Smooth muscle cell (in vitro differentiated cells): ENCODE measurements at regions not wholly inside any gene's neighbourhood (a gene's known extent, or its start where the extent isn't known, plus 50 kb on each side); places are given as distances from the start of the nearest gene placed in this dataset.

Experiments
- DNase-seq: peaks from one replicate; lab custom pipeline; 2025; ENCODE audit not compliant: unreplicated experiment; lab: John Stamatoyannopoulos, UW
- H2AFZ ChIP-seq: fragments of 200-600 bp; sonication (generic); 2 replicates; pipeline ENCODE4 v1.6.0; 2016; ENCODE audit warnings: antibody characterized with exemption, low read depth, mild to moderate bottlenecking
- H3F3A ChIP-seq: fragments of 200-600 bp; sonication (generic); 2 replicates; pipeline ENCODE4 v1.6.0; 2017; ENCODE audit warnings: antibody characterized with exemption, low read depth
- H3K27ac ChIP-seq: fragments of 200-600 bp; sonication (generic); 2 replicates; pipeline ENCODE4 v1.5.1; 2016; ENCODE audit warnings: low read depth, mild to moderate bottlenecking
- H3K27me3 ChIP-seq: fragments of 200-600 bp; sonication (generic); 2 replicates; pipeline ENCODE4 v1.6.1; 2016; ENCODE audit warnings: low read depth, mild to moderate bottlenecking
- H3K36me3 ChIP-seq: fragments of 200-600 bp; sonication (generic); 2 replicates; pipeline ENCODE4 v1.5.1; 2016; ENCODE audit warnings: low read depth
- H3K4me1 ChIP-seq: fragments of 200-600 bp; sonication (generic); 2 replicates; pipeline ENCODE4 v1.5.1; 2016; ENCODE audit warnings: low read depth
- H3K4me2 ChIP-seq: fragments of 200-600 bp; sonication (generic); 2 replicates; pipeline ENCODE4 v1.6.0; 2016; ENCODE audit warnings: mild to moderate bottlenecking
- H3K4me3 ChIP-seq: fragments of 200-600 bp; sonication (generic); 2 replicates; pipeline ENCODE4 v1.5.1; 2016; ENCODE audit warnings: mild to moderate bottlenecking
- H3K79me2 ChIP-seq: fragments of 200-600 bp; sonication (generic); 2 replicates; pipeline ENCODE4 v1.6.0; 2016; ENCODE audit warnings: low read depth, mild to moderate bottlenecking
- H3K9ac ChIP-seq: fragments of 200-600 bp; sonication (generic); 2 replicates; pipeline ENCODE4 v1.6.0; 2016; ENCODE audit warnings: low read depth
- H3K9me3 ChIP-seq: fragments of 200-600 bp; sonication (generic); replicated peaks from 2 replicates; pipeline ENCODE4 v1.5.1; 2016; ENCODE audit warnings: low read depth
- H4K20me1 ChIP-seq: fragments of 200-600 bp; sonication (generic); 2 replicates; pipeline ENCODE4 v1.6.0; 2016; ENCODE audit warnings: low read depth
- WGBS: methylation state at CpG from one replicate; pipeline ENCODE4 v1.1.7; 2016; ENCODE audit warnings: low lambda C conversion rate; 5-methylcytosine and 5-hydroxymethylcytosine counted together
- TF ChIP-seq, protein P1 (sequence below): fragments of 200-600 bp; sonication (generic); IDR thresholded peaks from 2 replicates; pipeline ENCODE4 v1.5.1; 2017; ENCODE audit warnings: borderline replicate concordance, mild to moderate bottlenecking, antibody characterized with exemption; ENCODE audit not compliant: insufficient read depth, poor library complexity, severe bottlenecking

DNA sequence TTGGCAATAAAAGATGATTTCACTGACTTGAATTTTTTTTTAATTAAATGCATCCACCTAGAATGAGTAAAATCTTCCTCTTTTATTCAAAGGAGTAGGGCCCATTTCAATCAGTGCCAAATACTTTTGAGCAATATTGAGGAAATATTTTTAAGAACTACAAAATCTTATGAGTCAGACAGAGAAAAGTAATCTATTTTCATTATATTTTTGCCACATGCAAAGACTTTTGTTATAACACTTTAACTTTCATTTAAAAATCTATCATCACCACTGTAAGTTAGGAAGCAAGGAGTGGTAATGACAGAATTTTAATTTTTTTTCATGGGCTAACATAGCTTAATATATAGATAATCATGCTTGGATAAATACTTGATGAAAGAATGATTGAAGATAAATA lies 345.2 kb upstream of the KITLG start:
- H3K27ac ChIP-seq = no peak overlapping the region
- peaks cover 4% of the 10 kb centered on the region for H3K4me1 ChIP-seq

DNA sequence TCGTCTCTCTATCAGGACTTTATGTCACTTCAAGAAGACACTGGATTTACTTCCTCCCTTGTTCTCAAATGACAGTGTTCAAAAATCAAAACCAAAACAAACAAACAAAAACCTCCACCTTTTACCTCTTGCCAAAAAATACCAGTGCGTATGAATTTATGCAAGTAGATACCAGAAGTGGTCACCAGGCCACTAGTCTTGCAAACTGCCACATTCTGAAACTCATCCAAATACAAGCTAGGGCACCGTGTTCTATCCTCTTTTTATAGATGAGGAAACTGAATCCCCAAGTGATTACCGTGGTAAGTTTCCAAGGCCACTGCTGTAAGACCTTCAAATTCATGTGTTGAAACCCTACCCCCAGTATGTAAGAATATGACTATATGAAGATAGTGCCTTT lies 343.9 kb upstream of the KITLG start:
- DNase-seq = no peak
- Histone ChIP-seq H3K36me3 (no peaks in the 10 kb centered on the region), H3F3A (no peaks in the 10 kb centered on the region), H2AFZ (no peak overlapping the region), H3K27ac (no peak overlapping the region), H3K4me3 (no peak overlapping the region), H3K9ac (no peak overlapping the region), H3K9me3 (no peaks in the 10 kb centered on the region), H3K4me1 (peaks cover 4% of the 10 kb centered on the region), H4K20me1 (no peaks in the 10 kb centered on the region), H3K27me3 (peaks cover 70% of the 10 kb centered on the region), H3K79me2 (no peaks in the 10 kb centered on the region), H3K4me2 (no peak overlapping the region)
- 93% methylated on average over 4 of the region's 4 CpGs for WGBS
- TF ChIP-seq, protein P1, sequence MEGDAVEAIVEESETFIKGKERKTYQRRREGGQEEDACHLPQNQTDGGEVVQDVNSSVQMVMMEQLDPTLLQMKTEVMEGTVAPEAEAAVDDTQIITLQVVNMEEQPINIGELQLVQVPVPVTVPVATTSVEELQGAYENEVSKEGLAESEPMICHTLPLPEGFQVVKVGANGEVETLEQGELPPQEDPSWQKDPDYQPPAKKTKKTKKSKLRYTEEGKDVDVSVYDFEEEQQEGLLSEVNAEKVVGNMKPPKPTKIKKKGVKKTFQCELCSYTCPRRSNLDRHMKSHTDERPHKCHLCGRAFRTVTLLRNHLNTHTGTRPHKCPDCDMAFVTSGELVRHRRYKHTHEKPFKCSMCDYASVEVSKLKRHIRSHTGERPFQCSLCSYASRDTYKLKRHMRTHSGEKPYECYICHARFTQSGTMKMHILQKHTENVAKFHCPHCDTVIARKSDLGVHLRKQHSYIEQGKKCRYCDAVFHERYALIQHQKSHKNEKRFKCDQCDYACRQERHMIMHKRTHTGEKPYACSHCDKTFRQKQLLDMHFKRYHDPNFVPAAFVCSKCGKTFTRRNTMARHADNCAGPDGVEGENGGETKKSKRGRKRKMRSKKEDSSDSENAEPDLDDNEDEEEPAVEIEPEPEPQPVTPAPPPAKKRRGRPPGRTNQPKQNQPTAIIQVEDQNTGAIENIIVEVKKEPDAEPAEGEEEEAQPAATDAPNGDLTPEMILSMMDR = no peak

More for the DNA sequence above, 345.2 kb upstream of the KITLG start:
- H3K27me3 ChIP-seq = peaks cover 75% of the 10 kb centered on the region
- H3K9ac ChIP-seq = no peak overlapping the region
- H3K4me2 ChIP-seq = no peak overlapping the region
- no peaks in the 10 kb centered on the region for H3K36me3 ChIP-seq
- DNase-seq = no peak
- H3K79me2 ChIP-seq = no peaks in the 10 kb centered on the region
- TF ChIP-seq, protein P1 = no peak
- no peak overlapping the region for H2AFZ ChIP-seq
- no peaks in the 10 kb centered on the region for H3F3A ChIP-seq
- H4K20me1 ChIP-seq = no peaks in the 10 kb centered on the region
- H3K9me3 ChIP-seq = no peaks in the 10 kb centered on the region
- no peak overlapping the region for H3K4me3 ChIP-seq

DNA sequence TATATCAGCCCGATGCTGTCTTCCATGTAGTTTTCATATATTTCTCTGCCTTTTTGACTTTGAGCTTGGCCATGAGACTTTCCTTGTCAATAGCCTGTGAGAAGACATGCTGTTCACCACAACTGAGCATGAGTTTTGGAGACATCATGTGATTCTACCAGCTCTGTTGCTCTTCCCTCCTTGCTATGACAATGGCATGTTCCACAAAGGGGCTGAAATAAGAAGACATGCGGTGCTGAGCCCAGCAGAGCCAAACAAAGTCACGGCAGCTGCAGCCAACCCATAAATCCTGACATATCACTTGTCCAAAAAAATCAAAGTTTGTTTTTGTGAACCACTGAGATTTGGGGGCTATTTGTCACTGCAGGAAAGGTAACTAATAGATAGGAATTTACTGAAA lies 343.4 kb upstream of the KITLG start:
- Histone ChIP-seq H3K27ac (no peak overlapping the region), H3K9ac (no peak overlapping the region), H3F3A (no peaks in the 10 kb centered on the region), H3K4me2 (no peak overlapping the region), H3K36me3 (no peaks in the 10 kb centered on the region), H3K79me2 (no peaks in the 10 kb centered on the region), H3K4me3 (no peak overlapping the region), H3K27me3 (peaks cover 65% of the 10 kb centered on the region), H3K4me1 (peaks cover 4% of the 10 kb centered on the region), H2AFZ (no peak overlapping the region), H3K9me3 (no peaks in the 10 kb centered on the region), H4K20me1 (no peaks in the 10 kb centered on the region)
- no peak for DNase-seq
- TF ChIP-seq, protein P1 = no peak
- WGBS = 94% methylated on average over 3 of the region's 3 CpGs

DNA sequence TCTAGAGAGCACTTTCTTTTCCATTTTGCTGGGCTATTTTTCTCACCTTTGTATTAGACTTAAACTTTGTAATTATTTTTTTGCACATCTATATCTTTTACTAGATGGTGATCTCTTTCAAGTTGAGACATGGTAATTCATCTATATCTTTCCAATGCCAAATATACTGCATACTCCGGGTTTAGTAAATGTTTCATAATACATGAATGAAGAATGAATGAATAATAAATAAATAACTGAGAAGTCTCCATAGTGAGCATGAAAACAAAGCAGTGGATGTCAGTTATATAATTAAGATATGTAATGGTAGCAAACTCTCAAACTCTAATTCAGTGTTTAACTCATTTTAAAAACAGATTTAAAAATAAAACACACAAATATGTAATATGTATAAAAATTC lies 342.5 kb upstream of the KITLG start:
- Histone ChIP-seq H3K4me1 (peaks cover 6% of the 10 kb centered on the region), H3K27me3 (peaks cover 56% of the 10 kb centered on the region), H3K9ac (no peak overlapping the region), H3K4me2 (no peak overlapping the region), H3K27ac (no peak overlapping the region), H3K9me3 (no peaks in the 10 kb centered on the region), H3K79me2 (no peaks in the 10 kb centered on the region), H3K4me3 (no peak overlapping the region), H4K20me1 (no peaks in the 10 kb centered on the region), H3F3A (no peaks in the 10 kb centered on the region), H3K36me3 (no peaks in the 10 kb centered on the region), H2AFZ (no peak overlapping the region)
- TF ChIP-seq, protein P1 = no peak
- WGBS = 87% methylated on average over 1 of the region's 1 CpG
- no peak for DNase-seq
